ENCODE measurements at regions not wholly inside any gene's neighbourhood (a gene's known extent, or its start where the extent isn't known, plus 50 kb on each side); places are given as distances from the start of the nearest gene placed in this dataset.

DNA sequence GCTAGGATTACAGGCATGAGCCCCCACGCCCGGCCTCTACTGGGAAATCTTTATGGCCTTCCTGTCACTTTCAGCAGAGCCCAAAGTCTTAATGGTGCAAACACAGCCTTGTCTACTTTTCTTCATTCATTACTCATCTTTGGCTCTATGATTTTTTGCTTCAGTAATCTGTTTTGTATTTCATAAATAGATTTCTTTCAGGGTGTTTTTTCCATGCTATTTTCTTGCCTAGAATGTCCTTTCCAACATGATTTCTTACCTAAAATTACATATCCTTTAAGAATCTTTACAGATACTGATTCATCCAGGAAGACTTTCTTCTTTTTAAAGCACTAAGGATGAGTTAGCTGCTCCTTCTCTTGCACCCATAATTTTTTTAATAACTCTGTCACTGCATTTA is 213.0 kb downstream of the TAF11L14 start:
- H3K9ac ChIP-seq (ENCODE audit: extremely low read depth, insufficient read length, low read length), result no peak overlapping the region
- no peak for DNase-seq
- H3K4ac ChIP-seq (ENCODE audit: low read depth, low read length), result no peak overlapping the region
- no peak for TF ChIP-seq CTCF (conservative IDR thresholded peaks at IDR 0.05)
- no peak overlapping the region for H3K23ac ChIP-seq (ENCODE audit: insufficient read length, low read depth, low read length)
- H3K4me2 ChIP-seq (ENCODE audit: insufficient read depth, insufficient read length, low read length), result no peak overlapping the region
- no peak overlapping the region for H3K18ac ChIP-seq (ENCODE audit: insufficient read length, low read depth, low read length)
- H3K4me1 ChIP-seq (ENCODE audit: insufficient read depth, low read length), result no peaks in the 10 kb centered on the region
- no peak overlapping the region for H4K8ac ChIP-seq (replicated peaks; ENCODE audit: insufficient read length, low read depth, low read length)
- no peak overlapping the region; a peak in 1 of 7 replicates for H3K27ac Mint-ChIP-seq
- H3K27ac ChIP-seq (ENCODE audit: insufficient read length, low read depth, low read length), result no peak overlapping the region
- WGBS (ENCODE audit: extremely low coverage, insufficient read length, low lambda C conversion rate), result no CpG with 5 or more reads among the region's 2 CpGs
- no peak overlapping the region for H2BK12ac ChIP-seq (ENCODE audit: insufficient read length, low read depth, low read length)
- H3K23me2 ChIP-seq (ENCODE audit: insufficient read length, low read depth, low read length, poor library complexity, severe bottlenecking), result no peaks in the 10 kb centered on the region
- H4K5ac ChIP-seq (ENCODE audit: insufficient read length, low read depth, low read length), result no peak overlapping the region
- no peak overlapping the region for H2BK20ac ChIP-seq (ENCODE audit: low read depth, low read length, poor library complexity, severe bottlenecking)
- H3K27me3 ChIP-seq (ENCODE audit: insufficient read depth, low read length), result no peaks in the 10 kb centered on the region
- no peaks in the 10 kb centered on the region for H3K9me3 Mint-ChIP-seq
- no peaks in the 10 kb centered on the region for H3K79me1 ChIP-seq (ENCODE audit: insufficient read depth, low read depth, low read length, poor library complexity, severe bottlenecking)
- H2BK5ac ChIP-seq (ENCODE audit: insufficient read length, low read length), result no peak overlapping the region
- H3K56ac ChIP-seq (ENCODE audit: insufficient read length, low read depth, low read length), result no peak overlapping the region
- no peaks in the 10 kb centered on the region; the same call in 1 of the 2 replicates for H3K27me3 Mint-ChIP-seq (ENCODE audit: low read depth)
- H3K36me3 Mint-ChIP-seq (ENCODE audit: insufficient read depth in 1 of 3, low read depth in 3 of 3), result no peaks in the 10 kb centered on the region
- no peaks in the 10 kb centered on the region for H4K20me1 ChIP-seq (ENCODE audit: control insufficient read depth, insufficient read depth, insufficient read length)
- H3K79me2 ChIP-seq (ENCODE audit: insufficient read depth, low read length), result no peaks in the 10 kb centered on the region
- H2BK15ac ChIP-seq (ENCODE audit: low read depth, low read length), result no peak overlapping the region
- H2BK120ac ChIP-seq (ENCODE audit: low read depth, low read length, poor library complexity, severe bottlenecking), result no peak overlapping the region
- no peak overlapping the region for H3K4me3 Mint-ChIP-seq
- no peaks in the 10 kb centered on the region for H3K9me3 ChIP-seq (ENCODE audit: control insufficient read depth, low read depth, low read length)
- H2AK5ac ChIP-seq (ENCODE audit: insufficient read length, low read length), result no peak overlapping the region
- peaks cover 0 to 4% of the 10 kb centered on the region in 2 experiments; a peak in 1 of 4 replicates for H3K4me1 Mint-ChIP-seq
- H3T11ph ChIP-seq (ENCODE audit: low read length), result no peak overlapping the region
- H2AFZ ChIP-seq (ENCODE audit: low read length), result no peak overlapping the region
- H4K91ac ChIP-seq (ENCODE audit: insufficient read length, low read depth, low read length), result no peak overlapping the region
- no peak overlapping the region for H3K14ac ChIP-seq (ENCODE audit: insufficient read depth, low read length)

Measured in H9 (cell line).